ENCODE measurements at regions not wholly inside any gene's neighbourhood (a gene's known extent, or its start where the extent isn't known, plus 50 kb on each side); places are given as distances from the start of the nearest gene placed in this dataset.

DNA sequence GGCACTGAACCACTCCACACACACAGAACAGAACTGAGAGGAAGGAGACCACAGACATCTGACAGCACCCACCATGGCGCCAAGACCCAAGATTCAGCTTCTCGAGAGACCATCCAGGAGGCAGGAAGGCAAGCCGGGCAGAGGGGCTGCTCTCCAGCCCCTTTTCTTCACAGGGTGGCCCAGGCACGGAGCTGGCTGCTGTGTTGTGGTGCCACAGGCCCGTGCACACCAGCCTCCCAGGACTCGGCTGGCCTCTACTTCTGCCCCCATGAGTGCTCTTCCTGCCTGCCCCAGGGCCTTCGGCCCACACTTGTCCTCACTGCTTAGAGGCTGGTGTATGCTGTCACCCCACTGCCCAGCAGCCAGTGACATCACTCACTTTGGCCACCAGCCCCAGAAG is 547.6 kb upstream of the RAB6C start:
- DNase-seq, result no peak

DNA sequence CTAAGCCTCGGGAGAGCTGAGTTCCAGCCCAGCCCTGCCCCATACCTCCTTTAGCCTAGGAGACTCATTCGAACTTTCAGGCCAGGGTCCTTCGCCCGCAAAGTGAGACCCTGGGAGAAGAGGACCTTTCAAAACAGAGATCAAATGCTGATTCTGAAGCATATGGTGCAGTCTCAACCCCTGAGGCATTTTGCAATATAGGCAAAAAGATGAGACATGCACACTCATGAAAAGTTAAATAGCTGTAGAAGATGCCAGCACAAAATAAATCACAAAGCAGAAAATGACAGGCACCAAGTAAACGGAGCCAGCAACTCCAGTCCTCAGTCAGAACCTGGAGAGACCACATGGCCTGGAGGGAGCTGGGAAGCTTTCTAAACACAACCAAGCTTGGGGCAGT is 542.7 kb upstream of the RAB6C start:
- DNase-seq, result no peak

DNA sequence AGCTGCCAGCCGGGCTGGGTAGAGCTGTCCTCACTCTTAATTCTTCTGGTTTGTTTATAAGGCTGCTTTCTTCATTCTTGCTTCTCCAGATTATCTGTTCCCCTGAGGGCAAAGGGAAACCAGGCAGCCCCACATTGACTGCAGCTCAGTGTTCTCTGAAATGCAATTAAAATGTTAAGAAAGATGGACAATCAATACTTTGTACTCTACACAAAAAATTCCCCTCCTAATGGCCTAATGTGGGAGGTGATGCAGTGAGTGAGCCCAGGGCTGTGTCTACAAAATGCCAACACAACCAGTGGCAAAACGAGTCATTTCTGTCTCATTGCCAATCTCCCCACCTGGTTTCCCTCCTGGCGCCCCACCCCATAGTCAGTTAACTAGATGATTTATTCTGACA is 541.7 kb upstream of the RAB6C start:
- DNase-seq, result no peak

DNA sequence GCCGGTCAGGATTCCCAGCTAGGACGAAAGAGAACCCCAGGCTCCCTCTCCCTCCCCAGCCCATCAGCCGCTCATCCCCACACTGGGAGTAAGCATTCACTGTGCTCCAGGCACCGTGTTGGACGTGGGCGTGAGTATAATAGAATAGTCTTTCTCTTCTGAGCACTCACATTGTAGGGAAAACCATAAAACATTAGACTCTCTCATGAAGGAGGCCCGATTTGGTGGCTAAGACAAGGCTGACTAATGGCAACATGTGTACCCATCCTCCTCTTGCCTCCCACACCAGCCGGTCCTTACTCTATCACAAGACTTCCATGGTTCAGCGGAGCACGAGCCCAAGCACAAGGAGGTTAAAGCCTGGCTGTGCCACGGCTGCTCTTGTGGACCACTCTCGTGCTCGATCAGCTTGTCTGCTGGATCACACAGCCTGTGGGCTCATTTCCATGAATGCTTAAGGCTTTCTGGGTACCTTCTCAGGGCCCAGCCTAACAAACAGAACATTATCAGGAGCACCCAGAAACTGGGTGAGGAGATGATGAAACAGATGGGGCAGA is 540.9 kb upstream of the RAB6C start:
- no peak for DNase-seq

DNA sequence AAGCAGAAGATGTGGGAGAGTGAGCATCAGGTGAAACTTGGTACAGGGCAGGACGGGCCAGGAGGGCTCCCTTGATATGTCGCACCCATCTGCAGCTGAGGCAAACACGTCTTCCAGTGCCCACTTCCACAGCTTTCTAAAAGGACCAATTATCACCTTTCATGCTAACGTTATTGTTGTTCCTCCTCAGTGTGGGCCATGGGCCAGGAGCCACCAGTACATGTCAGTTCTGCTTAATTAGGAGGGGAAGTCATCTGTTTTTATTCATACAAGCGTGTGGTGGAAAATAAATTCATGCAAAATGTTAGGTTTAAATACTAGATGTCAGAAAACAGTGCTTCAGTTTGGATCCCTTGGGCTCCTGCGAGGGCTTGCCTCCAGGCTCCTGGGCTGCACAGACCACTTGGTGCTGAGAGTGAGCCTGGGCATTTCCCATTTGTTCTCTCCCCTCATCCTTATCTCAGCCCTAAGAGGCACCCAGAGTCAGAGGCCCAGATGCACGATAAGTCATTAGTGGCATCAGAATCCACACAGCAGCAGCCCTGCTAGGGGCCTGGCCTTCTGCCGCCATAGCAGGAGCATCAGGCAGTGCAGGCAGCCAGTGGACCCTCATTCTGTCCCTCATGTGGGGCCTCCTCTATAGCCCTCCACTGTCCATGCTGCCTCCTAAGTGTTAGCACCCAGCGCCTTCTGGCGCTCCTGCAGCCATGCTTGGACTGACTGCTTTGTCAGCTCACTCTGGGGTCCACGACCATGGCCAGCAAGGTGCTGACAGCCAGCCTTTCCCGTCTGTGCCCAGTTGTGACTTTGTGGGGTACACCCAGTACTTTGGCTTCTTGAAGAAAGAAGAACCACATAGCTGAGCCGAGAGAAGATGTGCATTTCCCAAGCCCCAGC is 539.8 kb upstream of the RAB6C start:
- DNase-seq, result no peak

DNA sequence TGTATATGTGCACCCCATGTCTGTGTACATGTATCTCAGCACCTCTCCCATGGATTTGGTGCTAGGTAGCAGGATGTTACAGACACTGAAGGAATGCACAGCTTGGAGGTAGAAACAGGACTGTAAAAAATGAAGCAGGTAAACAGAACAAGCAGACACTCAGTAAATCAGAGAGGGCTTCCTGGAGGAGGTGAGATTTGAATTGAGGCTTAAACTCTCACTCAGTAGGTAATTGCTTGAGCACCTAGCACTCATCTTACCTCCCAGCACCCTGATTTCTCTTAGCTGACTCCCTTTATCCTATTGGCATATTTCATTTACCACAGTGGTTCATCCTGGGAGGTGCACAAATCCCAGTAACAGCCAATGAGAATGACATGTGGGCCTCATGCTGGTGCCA is 537.9 kb upstream of the RAB6C start:
- DNase-seq, result no peak

DNA sequence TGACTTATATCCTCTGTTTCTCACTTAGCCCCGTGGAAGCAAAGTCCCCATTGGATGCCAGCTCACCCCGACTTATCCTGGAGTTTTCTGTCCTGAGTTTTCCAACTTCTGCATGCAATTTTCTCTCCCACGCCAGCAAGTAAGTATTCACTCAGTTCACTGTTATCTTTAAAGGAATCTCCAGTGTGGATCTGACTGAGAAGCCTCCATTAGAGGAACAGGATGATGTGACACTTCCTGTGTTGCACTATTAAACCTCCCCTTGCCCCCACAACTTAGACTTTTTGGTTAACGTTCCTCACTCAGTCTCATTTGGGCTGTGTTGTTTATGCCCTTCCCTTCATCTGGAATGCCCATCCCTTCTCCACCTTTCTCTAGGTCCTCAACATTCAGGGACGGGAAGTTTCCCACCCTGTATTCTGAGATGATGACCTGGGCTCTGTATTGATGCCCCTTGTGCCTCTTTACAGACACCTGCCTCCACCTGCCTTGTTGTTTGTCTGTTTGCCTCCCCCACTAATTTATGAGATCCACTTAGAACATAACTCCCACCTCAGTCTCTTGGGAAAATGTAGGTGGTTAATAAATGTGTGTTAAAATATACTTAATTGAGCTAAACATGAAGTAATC is 536.1 kb upstream of the RAB6C start:
- DNase-seq, result no peak

DNA sequence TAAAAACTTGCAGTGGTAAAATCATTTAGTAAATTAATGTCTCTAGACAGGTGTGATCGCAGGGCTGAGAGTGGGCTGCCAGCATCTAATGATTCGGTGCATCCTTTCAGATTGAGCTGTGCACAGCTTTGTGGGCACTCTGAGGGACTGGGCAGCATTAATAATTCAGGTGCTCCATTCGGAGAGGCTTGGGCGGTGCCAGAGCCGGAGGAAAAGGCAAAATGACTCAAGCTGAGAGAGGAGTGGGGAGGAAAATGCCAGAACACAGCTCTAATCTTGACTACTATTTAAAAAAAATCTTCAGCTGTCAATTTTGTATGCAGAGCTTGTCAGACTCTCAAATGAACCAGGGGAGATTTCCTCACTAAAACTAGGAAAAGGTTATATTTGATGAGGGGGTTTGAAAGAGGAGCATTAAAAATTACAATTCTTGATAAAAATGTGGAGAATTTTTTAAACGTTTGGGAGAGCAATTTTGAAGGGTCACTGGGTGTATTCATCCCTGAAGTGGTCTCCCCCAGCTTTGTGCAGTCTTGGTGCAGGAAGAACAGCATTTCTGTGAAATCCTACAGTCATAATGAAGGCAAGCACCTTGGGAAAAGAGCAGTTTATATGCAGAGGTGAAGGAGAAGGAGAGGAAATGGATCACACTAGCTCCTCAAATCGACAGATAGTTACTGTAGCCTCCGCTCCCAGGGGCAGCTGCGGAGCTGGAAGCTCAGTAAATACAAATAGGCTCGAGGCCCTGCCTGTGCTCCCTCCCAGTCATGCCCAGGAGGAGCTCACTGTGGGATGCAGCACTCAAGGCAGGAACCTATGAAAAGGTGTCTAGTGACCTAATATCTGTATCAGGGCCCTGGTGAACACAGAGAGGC is 535.4 kb upstream of the RAB6C start:
- no peak for DNase-seq

DNA sequence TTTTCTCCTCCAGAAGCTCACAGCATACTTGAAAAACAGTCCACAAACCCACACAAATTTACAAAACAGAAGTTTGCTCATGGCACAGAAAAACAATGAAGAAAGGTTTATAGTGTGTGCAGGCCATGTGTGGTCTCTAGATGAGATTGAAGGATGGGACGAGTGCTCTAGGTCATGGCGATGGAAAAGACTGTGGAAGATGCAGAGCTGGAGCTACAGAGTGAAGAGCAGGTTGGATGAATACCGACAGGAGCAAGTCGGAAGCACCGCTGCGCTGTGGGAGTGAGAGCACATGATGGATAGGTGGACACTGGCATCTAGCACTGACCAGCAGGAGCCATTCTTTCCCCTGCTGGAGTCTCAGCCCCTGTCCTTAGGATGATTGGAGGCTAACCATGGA is 534.7 kb upstream of the RAB6C start:
- no peak for DNase-seq

DNA sequence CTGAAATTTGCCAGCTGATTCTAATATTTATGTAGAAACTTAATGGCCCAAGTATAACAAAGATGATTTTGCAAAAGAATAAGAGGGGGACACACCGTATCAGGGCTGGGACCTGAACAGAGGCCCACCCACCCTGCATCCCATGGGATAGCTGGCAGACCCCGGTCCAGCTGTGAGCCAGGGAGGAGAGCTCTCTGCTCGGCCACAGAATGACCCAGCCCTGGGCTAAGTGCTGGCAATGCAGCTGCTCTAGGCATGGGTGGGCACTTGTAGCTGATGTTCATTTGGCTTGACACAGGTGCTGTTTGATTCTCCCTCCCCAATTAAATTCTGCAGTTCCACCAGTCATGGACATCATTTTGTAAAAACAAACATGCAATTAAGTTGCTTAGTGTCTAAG is 522.8 kb upstream of the RAB6C start:
- DNase-seq, result no peak

DNA sequence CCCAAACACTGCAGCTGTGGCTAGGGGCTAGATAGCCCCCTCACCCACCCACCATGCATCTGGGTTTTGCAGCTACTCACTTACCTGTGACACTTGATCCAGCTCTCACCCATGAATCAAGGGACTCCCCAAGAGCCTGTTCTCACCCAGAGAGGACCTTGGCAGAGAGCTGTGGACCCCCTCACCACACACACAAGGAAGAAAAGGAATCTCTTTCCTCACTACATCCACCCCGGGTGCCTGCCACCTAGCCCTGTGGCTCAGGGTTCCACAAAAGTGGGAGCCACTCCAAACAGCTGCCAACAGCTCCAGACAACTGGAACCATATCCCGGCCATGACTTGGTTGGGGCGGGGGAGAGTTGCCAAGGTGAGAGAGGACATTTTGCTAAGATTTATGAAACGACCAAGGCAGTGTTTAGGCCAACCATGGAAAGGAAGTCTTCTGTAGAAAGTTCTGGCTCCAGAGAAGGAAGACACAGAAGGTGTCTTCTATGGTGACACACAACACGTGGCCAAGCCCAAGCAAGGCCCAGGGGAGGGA is 522.1 kb upstream of the RAB6C start:
- DNase-seq, result no peak

DNA sequence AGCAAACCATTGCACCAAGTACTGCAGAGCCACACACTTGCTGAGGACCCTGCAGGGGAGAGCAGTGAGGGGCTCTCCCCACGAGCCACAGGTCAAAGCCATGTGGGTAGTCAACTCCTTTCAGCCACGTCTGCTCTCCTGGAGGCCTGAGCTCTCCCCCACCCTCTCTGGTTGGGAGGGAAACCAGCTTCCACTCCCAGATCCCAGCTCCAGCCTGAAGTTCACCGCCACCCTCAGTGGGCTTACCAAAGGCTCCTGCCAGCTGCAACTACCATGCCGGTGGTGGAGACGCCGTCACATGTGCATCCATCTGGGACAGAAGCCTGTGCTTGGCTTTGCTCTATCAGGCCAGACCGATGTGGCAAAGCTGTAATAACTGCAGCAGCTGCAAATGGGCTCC is 521.5 kb upstream of the RAB6C start:
- no peak for DNase-seq

DNA sequence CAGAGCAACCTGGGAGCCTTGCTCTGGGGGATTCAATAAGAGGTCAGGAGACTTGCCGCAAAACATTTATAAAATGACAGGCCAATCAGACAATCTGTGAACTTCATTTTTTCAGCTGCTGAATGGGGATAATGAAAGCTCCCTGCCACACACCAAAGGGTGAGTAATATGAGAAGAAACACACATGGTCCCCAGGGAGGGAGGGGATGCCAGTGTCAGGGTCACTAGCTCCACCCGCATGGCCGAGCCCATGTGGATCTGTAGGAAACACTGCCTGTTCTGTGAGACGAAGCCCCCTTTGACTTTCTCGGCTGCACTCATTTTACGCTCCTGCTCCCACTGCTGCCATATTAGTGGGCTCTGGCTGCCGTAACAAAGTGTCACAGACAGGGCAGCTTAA is 521.0 kb upstream of the RAB6C start:
- DNase-seq, result no peak

DNA sequence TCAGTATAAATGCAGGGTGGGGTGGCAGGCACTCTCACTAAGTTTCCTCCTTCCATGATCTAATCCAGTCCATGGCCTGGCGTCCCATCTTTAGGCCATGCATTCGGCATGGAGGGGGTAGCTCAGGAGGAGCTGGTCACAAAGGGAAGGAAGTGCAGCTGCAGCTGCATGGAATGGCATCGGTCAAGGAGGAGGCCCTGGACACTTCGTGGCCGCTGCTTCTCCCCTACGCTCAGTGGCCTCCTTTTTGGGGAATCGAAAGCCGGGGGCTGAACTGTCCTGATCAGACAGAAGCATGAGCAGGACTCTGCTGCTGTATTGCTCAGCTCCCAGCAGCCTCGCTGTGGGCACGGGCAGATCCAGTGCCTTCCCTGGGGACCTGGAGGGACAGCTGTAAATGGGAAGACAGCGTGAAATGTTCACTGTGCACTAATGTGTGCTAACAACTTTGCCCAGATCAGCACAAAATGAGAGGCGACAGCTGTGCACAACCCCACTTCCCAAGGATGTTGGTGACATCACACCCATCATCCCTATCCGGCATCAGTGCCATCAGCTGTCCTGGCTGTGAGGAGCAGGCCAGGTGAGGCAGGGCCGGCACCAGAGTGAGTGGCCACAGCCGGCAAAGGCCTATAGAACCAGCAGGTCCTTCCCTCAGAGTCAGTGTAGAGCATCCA is 520.1 kb upstream of the RAB6C start:
- no peak for DNase-seq

DNA sequence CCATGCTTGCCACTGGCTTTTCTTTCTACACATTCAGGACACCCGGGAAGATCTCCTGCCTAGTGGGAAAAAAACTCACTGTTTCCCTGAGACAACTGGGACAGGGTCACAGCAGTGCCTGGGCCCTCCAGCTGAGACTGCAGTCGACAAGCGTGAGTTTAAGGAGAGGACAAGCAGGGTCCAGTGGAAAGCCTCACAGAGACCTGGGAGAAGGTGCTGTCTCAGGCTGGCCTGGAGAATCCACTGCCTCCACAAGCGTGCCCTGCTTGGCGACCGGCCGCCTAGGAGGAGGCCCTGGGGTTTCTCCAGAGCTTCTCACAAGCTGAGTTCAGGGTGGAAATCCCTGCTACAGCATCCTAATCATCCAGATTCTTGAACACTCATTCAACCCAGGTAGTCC is 519.6 kb upstream of the RAB6C start:
- DNase-seq, result no peak

DNA sequence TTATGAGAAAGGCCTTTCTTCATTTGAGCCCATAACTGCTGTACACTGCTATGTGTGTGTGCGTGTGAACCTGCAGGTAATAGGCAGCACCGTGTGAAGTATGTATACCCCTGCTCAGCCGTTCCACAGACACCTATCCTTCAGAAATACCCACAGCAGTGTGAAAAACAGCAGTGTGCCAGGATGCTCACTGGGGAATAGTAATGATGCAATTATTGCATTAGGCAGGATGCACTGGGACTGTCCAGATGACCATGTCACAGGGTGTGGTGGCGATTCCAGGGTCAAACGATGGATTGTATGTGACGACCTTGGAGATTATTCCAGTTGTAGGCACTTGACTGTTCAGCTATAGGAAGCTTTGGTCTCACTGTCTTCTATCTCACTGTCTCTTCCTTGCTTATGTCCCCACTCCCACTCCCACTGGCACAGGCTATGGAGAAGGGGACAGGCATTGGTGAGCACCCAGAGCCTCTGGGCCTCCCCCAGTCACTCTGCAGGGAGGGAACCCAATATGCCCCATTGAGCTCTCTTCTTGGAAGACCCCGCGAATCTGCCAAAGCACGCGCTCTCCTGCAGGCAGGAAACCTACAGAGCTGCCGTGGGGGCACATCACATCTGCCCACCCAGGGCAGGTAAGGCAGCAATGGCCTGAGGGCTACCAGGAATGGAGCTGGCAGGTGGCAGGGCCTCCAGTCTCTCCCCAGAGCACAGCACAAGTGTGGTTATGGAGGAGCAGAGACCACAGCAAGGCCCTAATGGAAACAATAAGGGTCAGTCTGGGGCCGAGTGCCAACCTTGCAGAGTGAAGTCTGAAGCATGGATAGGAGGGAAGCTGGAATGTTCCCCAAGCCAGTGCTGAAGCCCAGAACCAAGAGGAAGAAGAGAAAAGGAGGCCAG is 518.9 kb upstream of the RAB6C start:
- DNase-seq, result no peak

DNA sequence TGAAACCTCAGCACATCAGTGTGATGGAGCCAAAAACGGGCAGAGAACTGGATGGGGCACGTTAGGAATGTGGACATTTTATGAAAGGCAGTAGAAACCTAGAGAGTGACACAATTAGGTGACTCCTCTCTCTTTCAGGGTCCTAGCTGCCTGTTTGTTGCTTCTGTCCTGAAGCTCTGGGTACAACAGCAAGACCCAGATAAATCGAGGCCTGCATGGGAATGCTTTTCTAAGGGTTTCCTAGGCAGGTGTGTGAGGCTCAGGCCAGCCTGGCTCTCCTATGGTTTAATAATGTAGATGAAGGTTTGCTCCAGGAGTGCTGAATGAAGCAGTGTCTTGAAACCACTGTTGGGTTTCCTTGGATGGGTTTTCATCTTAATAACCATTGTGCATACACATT is 517.1 kb upstream of the RAB6C start:
- DNase-seq, result no peak

DNA sequence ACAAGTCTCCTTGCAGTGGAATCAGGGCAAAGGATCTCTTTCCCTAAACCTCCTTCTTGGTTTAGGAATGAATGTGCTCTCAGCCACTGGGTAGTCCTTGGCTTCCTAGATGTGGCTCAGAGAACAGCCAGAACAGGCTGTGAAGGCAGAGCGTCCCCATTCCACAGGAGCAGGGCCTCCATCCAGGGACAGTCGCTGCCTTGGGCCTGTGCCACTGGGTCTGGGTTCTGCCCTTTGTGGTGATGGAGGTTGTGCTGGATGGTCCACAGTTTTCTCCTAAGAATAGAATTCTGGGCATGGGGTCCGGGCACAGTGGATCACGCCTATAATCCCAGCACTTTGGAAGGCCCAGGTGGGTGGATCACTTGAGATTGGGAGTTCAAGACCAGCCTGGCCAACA is 516.5 kb upstream of the RAB6C start:
- no peak for DNase-seq

DNA sequence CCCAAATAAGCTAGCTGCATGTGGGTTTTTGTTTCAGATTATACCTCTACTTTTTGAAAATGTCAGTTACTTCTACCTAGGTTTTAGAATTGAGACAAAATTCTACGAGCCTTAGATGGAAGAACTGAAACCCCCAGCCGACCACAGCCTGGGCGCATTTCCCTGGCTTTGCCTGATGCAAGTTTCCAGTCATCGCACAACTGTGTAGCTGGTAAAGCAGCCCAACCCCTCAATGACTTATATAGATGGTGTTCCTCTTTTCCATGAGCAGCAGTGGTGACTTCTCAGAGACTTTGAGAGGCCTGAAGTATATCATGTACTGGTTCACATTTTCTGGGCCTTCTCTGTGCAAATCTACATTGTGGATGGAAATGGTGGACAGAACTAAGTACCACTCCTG is 515.4 kb upstream of the RAB6C start:
- DNase-seq, result no peak

DNA sequence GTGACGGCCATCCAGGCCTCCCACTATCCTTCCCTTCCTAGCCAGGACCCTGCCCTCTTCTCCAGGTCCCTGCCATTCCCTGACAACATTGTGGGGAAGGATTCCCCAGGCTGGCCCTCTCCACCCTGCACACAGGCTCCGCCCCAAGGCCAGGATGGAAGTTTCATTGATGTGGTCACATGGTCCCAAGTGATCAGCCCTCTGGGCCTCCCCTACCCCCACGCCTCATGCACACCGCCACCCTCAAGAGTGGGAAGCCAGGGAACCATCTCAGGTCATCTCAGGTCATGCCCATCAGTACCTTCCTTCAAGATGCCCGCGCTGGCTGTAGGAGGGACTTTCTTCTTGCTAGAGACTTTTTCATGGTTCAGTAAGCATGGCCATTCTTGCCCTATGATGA is 514.8 kb upstream of the RAB6C start:
- DNase-seq, result no peak

DNA sequence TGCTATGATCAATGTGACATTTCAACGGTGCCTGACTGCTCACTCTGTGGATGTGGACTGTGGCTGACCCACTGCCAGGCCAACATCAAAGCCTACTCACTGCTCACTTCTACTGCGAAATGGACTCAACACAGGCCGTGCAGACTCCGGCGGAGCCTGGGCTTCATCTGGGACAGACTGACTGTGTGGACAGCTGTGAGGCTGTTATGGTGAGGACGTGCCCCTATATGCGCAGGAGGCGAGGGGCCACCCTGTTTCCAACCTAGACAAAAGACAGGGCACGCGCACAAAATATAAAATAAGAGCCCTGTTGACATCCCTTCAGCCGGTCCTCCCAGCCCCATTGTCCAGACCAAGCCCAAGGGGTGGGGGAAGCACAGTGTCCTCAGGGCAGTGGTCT is 514.4 kb upstream of the RAB6C start:
- DNase-seq, result no peak

Data from cerebellar nuclear complex (tissue), 1 donor.